IMR-90 (cell line): ENCODE measurements at regions not wholly inside any gene's neighbourhood (a gene's known extent, or its start where the extent isn't known, plus 50 kb on each side); places are given as distances from the start of the nearest gene placed in this dataset.

Source experiments
- CEBPB ChIP-seq: IDR thresholded peaks from 2 replicates; pipeline ENCODE4 v1.6.1; 2012; ENCODE audit warnings: low read depth, low read length, improper control_type of control experiment
- CTCF ChIP-seq: conservative IDR thresholded peaks from 2 replicates; pipeline ENCODE4 v1.5.1; 2012; ENCODE audit warnings: mild to moderate bottlenecking, low read depth, low read length, improper control_type of control experiment
- MXI1 ChIP-seq: IDR thresholded peaks from 2 replicates; pipeline ENCODE4 v1.6.1; 2012; ENCODE audit warnings: low read depth, mild to moderate bottlenecking, low read length, moderate library complexity, borderline replicate concordance
- POLR2A ChIP-seq: IDR thresholded peaks from 2 replicates; pipeline ENCODE4 v1.6.1; 2012; ENCODE audit warnings: mild to moderate bottlenecking, low read depth, low read length
- SMC3 ChIP-seq: fragments of 150-350 bp; IDR thresholded peaks from 2 replicates; pipeline ENCODE4 v1.6.1; 2016; ENCODE audit warnings: low read depth, mild to moderate bottlenecking, antibody characterized with exemption, low read length, moderate library complexity

GRCh38 chr4:19819737-19820136 is 432.0 kb upstream of the SLIT2 start:
- TF ChIP-seq MXI1 (no peak), CTCF (no peak), SMC3 (no peak), CEBPB (no peak), POLR2A (no peak)
